ENCODE measurements at regions not wholly inside any gene's neighbourhood (a gene's known extent, or its start where the extent isn't known, plus 50 kb on each side); places are given as distances from the start of the nearest gene placed in this dataset.

GRCh38 chr1:173388352-173388751 is 88.8 kb upstream of the PRDX6 start:
- TF ChIP-seq CTCF (IDR thresholded peaks at IDR 0.05; ENCODE audit: low read depth, low read length), result no peak
- no peak for TF ChIP-seq POLR2A (IDR thresholded peaks at IDR 0.05; ENCODE audit: extremely low read depth, insufficient read length)
- no peak for TF ChIP-seq MYC (IDR thresholded peaks at IDR 0.05; ENCODE audit: low read depth, low read length)

Data from NB4 (cell line).